Lower lobe of right lung (tissue), 2 donors: ENCODE measurements at regions not wholly inside any gene's neighbourhood (a gene's known extent, or its start where the extent isn't known, plus 50 kb on each side); places are given as distances from the start of the nearest gene placed in this dataset.

ENCODE experiments used
- ATAC-seq, 2 donors: fragments of 200-7000 bp; cut with Tn5 transposase; one replicate each; pipeline ENCODE4 v1.9.1; 2020 to 2022; ENCODE audit warnings: mild to moderate bottlenecking in 2 of 2, moderate library complexity in 2 of 2
- DNase-seq: peaks from one replicate; pipeline ENCODE4 v3.0.0-alpha.2; 2020
- H3K27ac ChIP-seq: fragments of 200-600 bp; one replicate; pipeline ENCODE4 v1.8.0; 2022
- H3K27me3 ChIP-seq: fragments of 200-600 bp; one replicate; pipeline ENCODE4 v1.8.0; 2022; ENCODE audit warnings: low read depth
- H3K36me3 ChIP-seq: fragments of 200-600 bp; one replicate; pipeline ENCODE4 v1.8.0; 2022; ENCODE audit warnings: mild to moderate bottlenecking
- H3K4me1 ChIP-seq: fragments of 200-600 bp; one replicate; pipeline ENCODE4 v1.8.0; 2022
- H3K4me3 ChIP-seq: fragments of 200-600 bp; one replicate; pipeline ENCODE4 v1.8.0; 2022; ENCODE audit warnings: mild to moderate bottlenecking
- H3K9me3 ChIP-seq: fragments of 200-600 bp; one replicate; pipeline ENCODE4 v1.8.0; 2022
- CTCF ChIP-seq: fragments of 200-600 bp; IDR thresholded peaks from one replicate; pipeline ENCODE4 v1.8.0; 2022; ENCODE audit warnings: antibody characterized with exemption, mild to moderate bottlenecking
- intact Hi-C: fragments of 100-400 bp; cut with DNase I; formaldehyde crosslinking; loops from one replicate; pipeline ENCODE4 v1.11.0; 2022
- donor health status: DM: no; HTN: yes; CAD: no; lungs with severe emphysema.

- Histone ChIP-seq H3K27ac (no peak overlapping the region), H3K4me3 (no peak overlapping the region), H3K9me3 (no peaks in the 10 kb centered on the region), H3K4me1 (no peaks in the 10 kb centered on the region), H3K36me3 (no peaks in the 10 kb centered on the region), H3K27me3 (no peaks in the 10 kb centered on the region)
- no peak for TF ChIP-seq CTCF
- no peak for ATAC-seq
- DNase-seq = no peak
- intact Hi-C loops = no loop called here
Observed at GRCh38 chr3:622314-622713, 425.8 kb downstream of the CHL1 start.

- intact Hi-C loops = no loop called here
- Histone ChIP-seq H3K4me3 (no peak overlapping the region), H3K27me3 (no peaks in the 10 kb centered on the region), H3K27ac (no peak overlapping the region), H3K4me1 (no peaks in the 10 kb centered on the region), H3K36me3 (no peaks in the 10 kb centered on the region), H3K9me3 (no peaks in the 10 kb centered on the region)
- no peak for TF ChIP-seq CTCF
- no peak for DNase-seq
- no peak for ATAC-seq
Observed at GRCh38 chr3:623914-624545, 427.5 kb downstream of the CHL1 start.

- Histone ChIP-seq H3K4me3 (no peak overlapping the region), H3K4me1 (no peaks in the 10 kb centered on the region), H3K36me3 (no peaks in the 10 kb centered on the region), H3K9me3 (no peaks in the 10 kb centered on the region), H3K27me3 (no peaks in the 10 kb centered on the region), H3K27ac (no peak overlapping the region)
- intact Hi-C loops = no loop called here
- peak; percentile 59 for TF ChIP-seq CTCF
- DNase-seq (no peak), ATAC-seq (no peak)
Observed at GRCh38 chr3:632571-633170, 436.1 kb downstream of the CHL1 start.

- DNase-seq (no peak), ATAC-seq (no peak)
- Histone ChIP-seq H3K27ac (no peak overlapping the region), H3K4me3 (no peak overlapping the region), H3K4me1 (no peaks in the 10 kb centered on the region), H3K9me3 (no peaks in the 10 kb centered on the region), H3K36me3 (no peaks in the 10 kb centered on the region), H3K27me3 (no peaks in the 10 kb centered on the region)
- TF ChIP-seq CTCF = no peak
- intact Hi-C loops = no loop called here
Observed at GRCh38 chr3:634511-634910, 437.9 kb downstream of the CHL1 start.

GRCh38 chr3:635393-635792, 438.8 kb downstream of the CHL1 start:
- Histone ChIP-seq H3K36me3 (no peaks in the 10 kb centered on the region), H3K4me1 (no peaks in the 10 kb centered on the region), H3K4me3 (no peak overlapping the region), H3K9me3 (no peaks in the 10 kb centered on the region), H3K27ac (no peak overlapping the region), H3K27me3 (no peaks in the 10 kb centered on the region)
- no peak for DNase-seq
- TF ChIP-seq CTCF = no peak
- no peak for ATAC-seq
- intact Hi-C loops = no loop called here
